ENCODE measurements at regions not wholly inside any gene's neighbourhood (a gene's known extent, or its start where the extent isn't known, plus 50 kb on each side); places are given as distances from the start of the nearest gene placed in this dataset.

GRCh38 chr6:133187114-133187513, 54.0 kb upstream of the EYA4 start:
- TF ChIP-seq CTCF (IDR thresholded peaks at IDR 0.05; ENCODE audit: insufficient read depth, low read length) (no peak), POLR2AphosphoS5 (IDR thresholded peaks at IDR 0.05; ENCODE audit: low read depth) (no peak)

Data from HL-60 (cell line).